Neural cell (in vitro differentiated cells): ENCODE measurements at regions not wholly inside any gene's neighbourhood (a gene's known extent, or its start where the extent isn't known, plus 50 kb on each side); places are given as distances from the start of the nearest gene placed in this dataset.

Experiments used
- H2AFZ ChIP-seq: fragments of 200-600, 300-800 bp; sonication (generic), shearing (Covaris generic); 2 replicates; pipeline ENCODE4 v1.6.0; 2014; ENCODE audit warnings: low read depth, mild to moderate bottlenecking, antibody characterized with exemption, low read length, moderate library complexity
- H3F3A ChIP-seq: fragments of 200-600 bp; shearing (Covaris generic); 2 replicates; pipeline ENCODE4 v1.6.1; 2016; ENCODE audit warnings: mild to moderate bottlenecking, moderate library complexity, mixed read lengths, antibody characterized with exemption, low read length; ENCODE audit not compliant: insufficient read depth, poor library complexity, severe bottlenecking
- H3K27ac ChIP-seq: fragments of 200-600, 300-800 bp; sonication (generic), shearing (Covaris generic); 2 replicates; pipeline ENCODE4 v1.5.1; 2014; ENCODE audit warnings: mild to moderate bottlenecking, low read length, moderate library complexity
- H3K27me3 ChIP-seq: fragments of 300-800, 200-600 bp; sonication (generic), shearing (Covaris generic); 2 replicates; pipeline ENCODE4 v1.6.0; 2014; ENCODE audit warnings: mild to moderate bottlenecking, low read depth, low read length, moderate library complexity; ENCODE audit not compliant: insufficient read depth
- H3K36me3 ChIP-seq: fragments of 300-800, 200-600 bp; sonication (generic), shearing (Covaris generic); 2 replicates; pipeline ENCODE4 v1.5.1; 2014; ENCODE audit warnings: mild to moderate bottlenecking, antibody characterized with exemption, low read length, moderate library complexity; ENCODE audit not compliant: insufficient read depth
- H3K4me2 ChIP-seq: fragments of 300-800, 200-600 bp; sonication (generic), shearing (Covaris generic); 2 replicates; pipeline ENCODE4 v1.6.0; 2014; ENCODE audit warnings: mild to moderate bottlenecking, low read length
- H3K4me3 ChIP-seq: fragments of 300-800, 200-600 bp; sonication (generic), shearing (Covaris generic); 2 replicates; pipeline ENCODE4 v1.5.1; 2014; ENCODE audit warnings: mild to moderate bottlenecking, low read length, moderate library complexity
- H3K79me2 ChIP-seq: fragments of 200-600 bp; shearing (Covaris generic); replicated peaks from 2 replicates; pipeline ENCODE4 v1.6.0; 2014; ENCODE audit warnings: mild to moderate bottlenecking, low read length, moderate library complexity; ENCODE audit not compliant: insufficient read depth
- H3K9ac ChIP-seq: fragments of 300-800, 200-600 bp; sonication (generic), shearing (Covaris generic); 2 replicates; pipeline ENCODE4 v1.6.1; 2016; ENCODE audit warnings: mild to moderate bottlenecking, low read length, mixed read lengths
- H3K9me2 ChIP-seq: fragments of 200-600 bp; shearing (Covaris generic); 2 replicates; pipeline ENCODE4 v1.6.1; 2016; ENCODE audit warnings: mild to moderate bottlenecking, low read length, mixed read lengths; ENCODE audit not compliant: insufficient read depth
- H3K9me3 ChIP-seq: fragments of 200-600, 300-800 bp; sonication (generic), shearing (Covaris generic); 2 replicates; pipeline ENCODE4 v1.6.1; 2016; ENCODE audit warnings: mild to moderate bottlenecking, mixed run types, low read length, moderate library complexity, mixed read lengths
- H4K20me1 ChIP-seq: fragments of 200-600 bp; shearing (Covaris generic); 2 replicates; pipeline ENCODE4 v1.6.1; 2016; ENCODE audit warnings: mild to moderate bottlenecking, mixed run types; ENCODE audit not compliant: insufficient read depth
- EP300 ChIP-seq: fragments of 450-650 bp; conservative IDR thresholded peaks from 2 replicates; pipeline ENCODE4 v1.6.1; 2014; ENCODE audit warnings: antibody characterized with exemption, mild to moderate bottlenecking, moderate library complexity; ENCODE audit not compliant: poor library complexity, severe bottlenecking
- EZH2 ChIP-seq: fragments of 200-600, 300-800 bp; shearing (Covaris generic), sonication (generic); IDR thresholded peaks from 2 replicates; pipeline ENCODE4 v1.6.1; 2014; ENCODE audit warnings: antibody characterized with exemption, low read length, borderline replicate concordance, mild to moderate bottlenecking; ENCODE audit not compliant: insufficient read depth, poor library complexity, severe bottlenecking
- MXI1 ChIP-seq: fragments of 450-650 bp; conservative IDR thresholded peaks from 2 replicates; pipeline ENCODE4 v1.6.1; 2014; ENCODE audit warnings: antibody characterized with exemption, mild to moderate bottlenecking; ENCODE audit not compliant: poor library complexity, severe bottlenecking
- POLR2AphosphoS5 ChIP-seq: IDR thresholded peaks from 2 replicates; pipeline ENCODE4 v1.6.1; 2012
- RAD21 ChIP-seq: fragments of 450-650 bp; conservative IDR thresholded peaks from 2 replicates; pipeline ENCODE4 v1.6.1; 2014; ENCODE audit warnings: antibody characterized with exemption, mild to moderate bottlenecking, moderate library complexity
- SMC3 ChIP-seq: fragments of 450-650 bp; conservative IDR thresholded peaks from 2 replicates; pipeline ENCODE4 v1.6.1; 2014; ENCODE audit warnings: antibody characterized with exemption, mild to moderate bottlenecking, moderate library complexity; ENCODE audit not compliant: poor library complexity
- TAF1 ChIP-seq: IDR thresholded peaks from 2 replicates; pipeline ENCODE4 v1.6.1; 2012; ENCODE audit warnings: low read depth
- TF ChIP-seq, protein P1 (sequence below): fragments of 450-650 bp; IDR thresholded peaks from 2 replicates; pipeline ENCODE4 v1.5.1; 2014; ENCODE audit warnings: antibody characterized with exemption, mild to moderate bottlenecking, moderate library complexity; ENCODE audit not compliant: poor library complexity, severe bottlenecking
- TF ChIP-seq, protein P2 (sequence below): IDR thresholded peaks from 2 replicates; pipeline ENCODE4 v1.6.1; 2012; ENCODE audit warnings: borderline replicate concordance

DNA sequence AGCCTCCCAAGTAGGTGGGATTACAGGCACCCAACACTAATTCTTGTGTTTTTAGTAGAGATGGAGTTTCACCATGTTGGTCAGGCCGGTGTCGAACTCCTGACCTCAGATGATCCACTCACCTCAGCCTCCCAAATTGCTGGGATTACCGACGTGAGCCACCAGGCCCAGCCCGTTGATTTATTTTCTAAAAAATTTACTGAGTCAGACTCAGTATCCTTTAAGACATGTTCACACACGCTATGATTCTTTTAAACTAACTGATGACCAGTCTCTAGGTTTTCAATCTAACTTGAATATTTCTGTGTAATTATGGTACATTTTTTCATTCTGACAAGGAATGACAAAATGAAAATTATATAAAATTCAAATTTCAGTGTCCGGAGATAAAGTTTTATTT lies 114.5 kb downstream of the MMUT start:
- Histone ChIP-seq H3K4me3 (no peak overlapping the region), H3F3A (no peaks in the 10 kb centered on the region), H3K36me3 (no peaks in the 10 kb centered on the region)

DNA sequence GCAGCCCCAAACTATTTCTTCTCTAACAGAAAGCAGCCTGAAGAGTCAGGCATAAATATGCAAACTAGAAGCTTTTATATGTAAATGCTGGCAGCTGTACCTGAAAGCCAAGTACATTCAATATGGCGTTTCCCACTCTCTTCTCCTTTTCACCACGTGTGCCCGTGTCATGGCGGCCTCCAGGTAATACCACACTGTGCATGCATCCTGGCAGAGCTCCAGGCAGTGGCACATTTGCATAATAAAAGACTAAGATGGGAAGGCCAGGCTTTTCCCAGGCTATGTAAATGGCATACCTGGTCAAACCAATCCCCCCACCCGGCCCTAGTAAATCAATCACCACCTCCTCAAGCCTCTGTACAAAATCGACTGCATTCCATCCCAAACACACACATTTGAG lies 120.6 kb downstream of the MMUT start:
- no peaks in the 10 kb centered on the region for H4K20me1 ChIP-seq
- no peak overlapping the region for H2AFZ ChIP-seq
- H3K9me3 ChIP-seq: no peaks in the 10 kb centered on the region
- H3K36me3 ChIP-seq: no peaks in the 10 kb centered on the region
- no peak overlapping the region for H3K27ac ChIP-seq
- no peak for TF ChIP-seq EP300
- TF ChIP-seq TAF1: no peak
- TF ChIP-seq, protein P1, sequence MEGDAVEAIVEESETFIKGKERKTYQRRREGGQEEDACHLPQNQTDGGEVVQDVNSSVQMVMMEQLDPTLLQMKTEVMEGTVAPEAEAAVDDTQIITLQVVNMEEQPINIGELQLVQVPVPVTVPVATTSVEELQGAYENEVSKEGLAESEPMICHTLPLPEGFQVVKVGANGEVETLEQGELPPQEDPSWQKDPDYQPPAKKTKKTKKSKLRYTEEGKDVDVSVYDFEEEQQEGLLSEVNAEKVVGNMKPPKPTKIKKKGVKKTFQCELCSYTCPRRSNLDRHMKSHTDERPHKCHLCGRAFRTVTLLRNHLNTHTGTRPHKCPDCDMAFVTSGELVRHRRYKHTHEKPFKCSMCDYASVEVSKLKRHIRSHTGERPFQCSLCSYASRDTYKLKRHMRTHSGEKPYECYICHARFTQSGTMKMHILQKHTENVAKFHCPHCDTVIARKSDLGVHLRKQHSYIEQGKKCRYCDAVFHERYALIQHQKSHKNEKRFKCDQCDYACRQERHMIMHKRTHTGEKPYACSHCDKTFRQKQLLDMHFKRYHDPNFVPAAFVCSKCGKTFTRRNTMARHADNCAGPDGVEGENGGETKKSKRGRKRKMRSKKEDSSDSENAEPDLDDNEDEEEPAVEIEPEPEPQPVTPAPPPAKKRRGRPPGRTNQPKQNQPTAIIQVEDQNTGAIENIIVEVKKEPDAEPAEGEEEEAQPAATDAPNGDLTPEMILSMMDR: no peak
- TF ChIP-seq POLR2AphosphoS5: no peak
- no peak for TF ChIP-seq SMC3
- TF ChIP-seq EZH2: no peak
- TF ChIP-seq, protein P2, sequence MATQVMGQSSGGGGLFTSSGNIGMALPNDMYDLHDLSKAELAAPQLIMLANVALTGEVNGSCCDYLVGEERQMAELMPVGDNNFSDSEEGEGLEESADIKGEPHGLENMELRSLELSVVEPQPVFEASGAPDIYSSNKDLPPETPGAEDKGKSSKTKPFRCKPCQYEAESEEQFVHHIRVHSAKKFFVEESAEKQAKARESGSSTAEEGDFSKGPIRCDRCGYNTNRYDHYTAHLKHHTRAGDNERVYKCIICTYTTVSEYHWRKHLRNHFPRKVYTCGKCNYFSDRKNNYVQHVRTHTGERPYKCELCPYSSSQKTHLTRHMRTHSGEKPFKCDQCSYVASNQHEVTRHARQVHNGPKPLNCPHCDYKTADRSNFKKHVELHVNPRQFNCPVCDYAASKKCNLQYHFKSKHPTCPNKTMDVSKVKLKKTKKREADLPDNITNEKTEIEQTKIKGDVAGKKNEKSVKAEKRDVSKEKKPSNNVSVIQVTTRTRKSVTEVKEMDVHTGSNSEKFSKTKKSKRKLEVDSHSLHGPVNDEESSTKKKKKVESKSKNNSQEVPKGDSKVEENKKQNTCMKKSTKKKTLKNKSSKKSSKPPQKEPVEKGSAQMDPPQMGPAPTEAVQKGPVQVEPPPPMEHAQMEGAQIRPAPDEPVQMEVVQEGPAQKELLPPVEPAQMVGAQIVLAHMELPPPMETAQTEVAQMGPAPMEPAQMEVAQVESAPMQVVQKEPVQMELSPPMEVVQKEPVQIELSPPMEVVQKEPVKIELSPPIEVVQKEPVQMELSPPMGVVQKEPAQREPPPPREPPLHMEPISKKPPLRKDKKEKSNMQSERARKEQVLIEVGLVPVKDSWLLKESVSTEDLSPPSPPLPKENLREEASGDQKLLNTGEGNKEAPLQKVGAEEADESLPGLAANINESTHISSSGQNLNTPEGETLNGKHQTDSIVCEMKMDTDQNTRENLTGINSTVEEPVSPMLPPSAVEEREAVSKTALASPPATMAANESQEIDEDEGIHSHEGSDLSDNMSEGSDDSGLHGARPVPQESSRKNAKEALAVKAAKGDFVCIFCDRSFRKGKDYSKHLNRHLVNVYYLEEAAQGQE: no peak
- TF ChIP-seq RAD21: no peak
- TF ChIP-seq MXI1: no peak
- no peaks in the 10 kb centered on the region for H3K79me2 ChIP-seq
- no peaks in the 10 kb centered on the region for H3F3A ChIP-seq
- H3K4me3 ChIP-seq: no peak overlapping the region
- no peak overlapping the region for H3K9ac ChIP-seq
- H3K27me3 ChIP-seq: no peaks in the 10 kb centered on the region
- no peak overlapping the region for H3K4me2 ChIP-seq
- H3K9me2 ChIP-seq: no peaks in the 10 kb centered on the region

More for the DNA sequence above, 114.5 kb downstream of the MMUT start:
- H3K9ac ChIP-seq: no peak overlapping the region
- H4K20me1 ChIP-seq: no peaks in the 10 kb centered on the region
- H3K27ac ChIP-seq: no peak overlapping the region
- TF ChIP-seq MXI1 (no peak), POLR2AphosphoS5 (no peak), RAD21 (no peak), EZH2 (no peak), EP300 (no peak), TAF1 (no peak), SMC3 (no peak)
- TF ChIP-seq, protein P2: no peak
- TF ChIP-seq, protein P1: no peak
- H3K9me2 ChIP-seq: no peaks in the 10 kb centered on the region
- no peak overlapping the region for H3K4me2 ChIP-seq
- H3K79me2 ChIP-seq: no peaks in the 10 kb centered on the region
- H3K27me3 ChIP-seq: no peaks in the 10 kb centered on the region
- H3K9me3 ChIP-seq: no peaks in the 10 kb centered on the region
- no peak overlapping the region for H2AFZ ChIP-seq
